ENCODE measurements at regions not wholly inside any gene's neighbourhood (a gene's known extent, or its start where the extent isn't known, plus 50 kb on each side); places are given as distances from the start of the nearest gene placed in this dataset.

- TF ChIP-seq FOXM1 (IDR thresholded peaks at IDR 0.05; ENCODE audit: low read depth) (no peak), FOXJ3 (CRISPR knock-in tag; IDR thresholded peaks at IDR 0.05) (no peak), EP300 (IDR thresholded peaks at IDR 0.05; ENCODE audit: borderline replicate concordance in 1 of 2, low read depth in 1 of 2, low read length in 1 of 2) (no peak), SMC3 (IDR thresholded peaks at IDR 0.05; ENCODE audit: low read depth, low read length) (no peak), CHD2 (IDR thresholded peaks at IDR 0.05; ENCODE audit: low read length, partially characterized antibody) (no peak), RCOR1 (IDR thresholded peaks at IDR 0.05; ENCODE audit: low read length) (no peak)
- H3K79me2 ChIP-seq (ENCODE audit: insufficient read depth), result no peaks in the 10 kb centered on the region
- H2AFZ ChIP-seq (ENCODE audit: low read depth), result no peak overlapping the region
- H3K9me3 ChIP-seq, result no peaks in the 10 kb centered on the region
- no peaks in the 10 kb centered on the region for H3K4me1 ChIP-seq (ENCODE audit: control insufficient read depth in 1 of 2, insufficient read depth in 2 of 2, low read depth in 1 of 2, low read length in 1 of 2)
- no peak overlapping the region for H3K9ac ChIP-seq
- no peak overlapping the region for H3K27ac ChIP-seq (ENCODE audit: low read depth in 2 of 2, low read length in 1 of 2)
- DNase-seq, result no peak
- H4K20me1 ChIP-seq (ENCODE audit: insufficient read depth), result no peaks in the 10 kb centered on the region
- WGBS (ENCODE audit: low lambda C conversion rate), result 3% methylated on average over 3 of the region's 3 CpGs
- ChIA-PET POLR2A (no interaction called here), CTCF (no interaction called here)
- H3F3A ChIP-seq (replicated peaks; ENCODE audit: insufficient read depth), result no peaks in the 10 kb centered on the region
- H3K4me2 ChIP-seq, result no peak overlapping the region
- no peak overlapping the region for H3K4me3 ChIP-seq (ENCODE audit: low read depth in 2 of 2, low read length in 1 of 2)
- H3K9me2 ChIP-seq, result no peaks in the 10 kb centered on the region
- H3K27me3 ChIP-seq (ENCODE audit: insufficient read depth), result no peaks in the 10 kb centered on the region
- no peaks in the 10 kb centered on the region for H3K36me3 ChIP-seq (replicated peaks in 1 of 2; ENCODE audit: control insufficient read depth in 1 of 2, insufficient read depth in 2 of 2, low read length in 1 of 2)
These were observed 150.8 kb upstream of the TUBA3C start for GRCh38 chr13:19332378-19332777.

DNA sequence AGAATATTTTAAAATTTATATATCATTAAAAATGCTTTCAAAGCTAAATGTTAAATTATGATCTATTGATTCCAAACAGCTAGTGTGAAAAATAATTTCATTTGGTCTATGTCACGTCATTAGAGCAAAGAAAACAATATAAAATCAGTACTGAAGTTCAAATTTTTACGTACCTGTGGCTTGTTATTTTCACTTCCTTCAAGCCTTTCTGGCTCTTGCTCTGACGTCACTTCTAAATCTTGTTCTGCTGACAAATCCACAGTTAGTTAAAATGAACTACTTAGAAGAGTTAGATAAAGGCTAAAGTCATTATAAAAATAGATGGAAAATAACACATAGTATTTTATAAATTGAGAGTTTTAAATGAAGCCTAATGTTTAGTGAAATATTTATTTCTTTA lies 147.7 kb upstream of the TUBA3C start:
- Histone ChIP-seq H3F3A (replicated peaks; ENCODE audit: insufficient read depth) (no peaks in the 10 kb centered on the region), H3K79me2 (ENCODE audit: insufficient read depth) (no peaks in the 10 kb centered on the region), H3K27ac (ENCODE audit: low read depth in 2 of 2, low read length in 1 of 2) (no peak overlapping the region), H4K20me1 (ENCODE audit: insufficient read depth) (no peaks in the 10 kb centered on the region), H3K4me1 (ENCODE audit: control insufficient read depth in 1 of 2, insufficient read depth in 2 of 2, low read depth in 1 of 2, low read length in 1 of 2) (no peaks in the 10 kb centered on the region), H3K9me2 (no peaks in the 10 kb centered on the region), H3K9me3 (no peaks in the 10 kb centered on the region), H3K4me2 (no peak overlapping the region), H3K4me3 (ENCODE audit: low read depth in 2 of 2, low read length in 1 of 2) (no peak overlapping the region), H2AFZ (ENCODE audit: low read depth) (no peak overlapping the region), H3K36me3 (replicated peaks in 1 of 2; ENCODE audit: control insufficient read depth in 1 of 2, insufficient read depth in 2 of 2, low read length in 1 of 2) (no peaks in the 10 kb centered on the region), H3K27me3 (ENCODE audit: insufficient read depth) (no peaks in the 10 kb centered on the region), H3K9ac (no peak overlapping the region)
- CTCF ChIA-PET, result no interaction called here
- TF ChIP-seq, protein P1, sequence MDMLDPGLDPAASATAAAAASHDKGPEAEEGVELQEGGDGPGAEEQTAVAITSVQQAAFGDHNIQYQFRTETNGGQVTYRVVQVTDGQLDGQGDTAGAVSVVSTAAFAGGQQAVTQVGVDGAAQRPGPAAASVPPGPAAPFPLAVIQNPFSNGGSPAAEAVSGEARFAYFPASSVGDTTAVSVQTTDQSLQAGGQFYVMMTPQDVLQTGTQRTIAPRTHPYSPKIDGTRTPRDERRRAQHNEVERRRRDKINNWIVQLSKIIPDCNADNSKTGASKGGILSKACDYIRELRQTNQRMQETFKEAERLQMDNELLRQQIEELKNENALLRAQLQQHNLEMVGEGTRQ (IDR thresholded peaks at IDR 0.05; ENCODE audit: borderline replicate concordance, low read depth, low read length), result no peak
- TF ChIP-seq RAD21 (IDR thresholded peaks at IDR 0.05; ENCODE audit: low read length) (no peak), NFIC (IDR thresholded peaks at IDR 0.05; ENCODE audit: borderline replicate concordance) (no peak), ZBTB33 (IDR thresholded peaks at IDR 0.05; ENCODE audit: borderline replicate concordance, low read depth) (no peak)
- TF ChIP-seq, protein P2, sequence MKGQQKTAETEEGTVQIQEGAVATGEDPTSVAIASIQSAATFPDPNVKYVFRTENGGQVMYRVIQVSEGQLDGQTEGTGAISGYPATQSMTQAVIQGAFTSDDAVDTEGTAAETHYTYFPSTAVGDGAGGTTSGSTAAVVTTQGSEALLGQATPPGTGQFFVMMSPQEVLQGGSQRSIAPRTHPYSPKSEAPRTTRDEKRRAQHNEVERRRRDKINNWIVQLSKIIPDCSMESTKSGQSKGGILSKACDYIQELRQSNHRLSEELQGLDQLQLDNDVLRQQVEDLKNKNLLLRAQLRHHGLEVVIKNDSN (IDR thresholded peaks at IDR 0.05; ENCODE audit: borderline replicate concordance, low read depth), result no peak
- TF ChIP-seq, protein P3, sequence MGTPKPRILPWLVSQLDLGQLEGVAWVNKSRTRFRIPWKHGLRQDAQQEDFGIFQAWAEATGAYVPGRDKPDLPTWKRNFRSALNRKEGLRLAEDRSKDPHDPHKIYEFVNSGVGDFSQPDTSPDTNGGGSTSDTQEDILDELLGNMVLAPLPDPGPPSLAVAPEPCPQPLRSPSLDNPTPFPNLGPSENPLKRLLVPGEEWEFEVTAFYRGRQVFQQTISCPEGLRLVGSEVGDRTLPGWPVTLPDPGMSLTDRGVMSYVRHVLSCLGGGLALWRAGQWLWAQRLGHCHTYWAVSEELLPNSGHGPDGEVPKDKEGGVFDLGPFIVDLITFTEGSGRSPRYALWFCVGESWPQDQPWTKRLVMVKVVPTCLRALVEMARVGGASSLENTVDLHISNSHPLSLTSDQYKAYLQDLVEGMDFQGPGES (IDR thresholded peaks at IDR 0.05; ENCODE audit: low read depth, low read length), result no peak
- no peak for DNase-seq
- 1% methylated on average over 3 of the region's 3 CpGs for WGBS (ENCODE audit: low lambda C conversion rate)
- POLR2A ChIA-PET, result no interaction called here

All from SK-N-SH (cell line).